ENCODE measurements at regions not wholly inside any gene's neighbourhood (a gene's known extent, or its start where the extent isn't known, plus 50 kb on each side); places are given as distances from the start of the nearest gene placed in this dataset.

GRCh38 chr3:162269636-162270458 lies 773.2 kb downstream of the OTOL1 start:
- no peak overlapping the region for H3K4me3 ChIP-seq (ENCODE audit: control insufficient read depth, low read depth, low read length)
- TF ChIP-seq, protein P1, sequence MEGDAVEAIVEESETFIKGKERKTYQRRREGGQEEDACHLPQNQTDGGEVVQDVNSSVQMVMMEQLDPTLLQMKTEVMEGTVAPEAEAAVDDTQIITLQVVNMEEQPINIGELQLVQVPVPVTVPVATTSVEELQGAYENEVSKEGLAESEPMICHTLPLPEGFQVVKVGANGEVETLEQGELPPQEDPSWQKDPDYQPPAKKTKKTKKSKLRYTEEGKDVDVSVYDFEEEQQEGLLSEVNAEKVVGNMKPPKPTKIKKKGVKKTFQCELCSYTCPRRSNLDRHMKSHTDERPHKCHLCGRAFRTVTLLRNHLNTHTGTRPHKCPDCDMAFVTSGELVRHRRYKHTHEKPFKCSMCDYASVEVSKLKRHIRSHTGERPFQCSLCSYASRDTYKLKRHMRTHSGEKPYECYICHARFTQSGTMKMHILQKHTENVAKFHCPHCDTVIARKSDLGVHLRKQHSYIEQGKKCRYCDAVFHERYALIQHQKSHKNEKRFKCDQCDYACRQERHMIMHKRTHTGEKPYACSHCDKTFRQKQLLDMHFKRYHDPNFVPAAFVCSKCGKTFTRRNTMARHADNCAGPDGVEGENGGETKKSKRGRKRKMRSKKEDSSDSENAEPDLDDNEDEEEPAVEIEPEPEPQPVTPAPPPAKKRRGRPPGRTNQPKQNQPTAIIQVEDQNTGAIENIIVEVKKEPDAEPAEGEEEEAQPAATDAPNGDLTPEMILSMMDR (IDR thresholded peaks at IDR 0.05; ENCODE audit: control insufficient read depth, insufficient read depth, low read depth, low read length, missing control alignments): no peak
- DNase-seq (ENCODE audit: low read depth): no peak

- TF ChIP-seq, protein P1 (IDR thresholded peaks at IDR 0.05; ENCODE audit: control insufficient read depth, insufficient read depth, low read depth, low read length, missing control alignments): no peak
- DNase-seq (ENCODE audit: low read depth): no peak
- no peak overlapping the region for H3K4me3 ChIP-seq (ENCODE audit: control insufficient read depth, low read depth, low read length)
These were observed 777.5 kb downstream of the OTOL1 start for GRCh38 chr3:162274070-162274469.

GRCh38 chr3:162278834-162279233 lies 782.2 kb downstream of the OTOL1 start:
- TF ChIP-seq, protein P1 (IDR thresholded peaks at IDR 0.05; ENCODE audit: control insufficient read depth, insufficient read depth, low read depth, low read length, missing control alignments): no peak
- H3K4me3 ChIP-seq (ENCODE audit: control insufficient read depth, low read depth, low read length): no peak overlapping the region
- no peak for DNase-seq (ENCODE audit: low read depth)

DNA sequence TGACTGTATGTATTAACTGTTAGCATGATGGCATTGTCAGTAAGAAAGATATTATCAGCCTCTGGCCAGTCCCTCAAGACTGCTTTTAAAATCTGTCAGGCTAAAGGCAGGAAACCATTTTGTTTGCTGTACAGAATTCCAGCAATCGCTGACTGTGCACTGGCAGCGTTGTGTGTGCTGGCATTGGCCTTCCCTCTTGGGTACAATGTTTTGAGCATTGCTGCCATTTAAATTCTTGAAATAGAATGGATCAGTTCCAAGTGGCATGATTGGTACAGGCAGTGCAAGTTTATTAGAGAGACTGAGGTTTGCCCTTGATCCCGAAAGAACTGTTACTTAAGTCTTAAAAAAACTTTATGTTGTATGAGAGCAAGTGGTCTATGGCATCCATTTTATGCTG lies 788.7 kb downstream of the OTOL1 start:
- TF ChIP-seq, protein P1 (IDR thresholded peaks at IDR 0.05; ENCODE audit: control insufficient read depth, insufficient read depth, low read depth, low read length, missing control alignments): no peak
- DNase-seq (ENCODE audit: low read depth): no peak
- no peak overlapping the region for H3K4me3 ChIP-seq (ENCODE audit: control insufficient read depth, low read depth, low read length)

GRCh38 chr3:162287600-162287999 lies 791.0 kb downstream of the OTOL1 start:
- TF ChIP-seq, protein P1 (IDR thresholded peaks at IDR 0.05; ENCODE audit: control insufficient read depth, insufficient read depth, low read depth, low read length, missing control alignments): no peak
- DNase-seq (ENCODE audit: low read depth): no peak
- no peak overlapping the region for H3K4me3 ChIP-seq (ENCODE audit: control insufficient read depth, low read depth, low read length)

DNA sequence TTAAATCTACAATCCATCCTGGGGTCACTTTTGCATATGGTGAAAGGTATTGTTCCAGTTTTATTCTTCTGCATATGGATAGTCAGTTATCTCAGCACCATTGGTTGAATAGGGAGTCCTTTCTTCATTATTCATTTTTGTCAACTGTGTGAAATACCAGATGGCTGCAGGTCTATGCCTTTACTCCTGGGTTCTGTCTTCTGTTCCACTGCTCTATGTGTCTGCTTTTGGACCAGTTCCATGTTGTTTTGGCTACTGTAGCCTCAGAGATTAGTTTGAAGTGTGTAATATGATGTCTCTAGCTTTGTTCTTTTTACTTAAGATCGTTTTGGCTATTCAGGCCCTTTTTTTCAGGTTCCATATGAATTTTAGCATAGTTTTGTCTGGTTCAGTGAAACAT lies 795.8 kb downstream of the OTOL1 start:
- TF ChIP-seq, protein P1 (IDR thresholded peaks at IDR 0.05; ENCODE audit: control insufficient read depth, insufficient read depth, low read depth, low read length, missing control alignments): no peak
- DNase-seq (ENCODE audit: low read depth): no peak
- no peak overlapping the region for H3K4me3 ChIP-seq (ENCODE audit: control insufficient read depth, low read depth, low read length)
